GM13977 (cell line): ENCODE measurements at regions not wholly inside any gene's neighbourhood (a gene's known extent, or its start where the extent isn't known, plus 50 kb on each side); places are given as distances from the start of the nearest gene placed in this dataset.
"Not testable (repeated sequence)": the region's sequence is repeated elsewhere in the genome, so short reads cannot be mapped to it uniquely, and the experiment has no call there.

Experiments
- DNase-seq: peaks from one replicate; pipeline ENCODE4 v3.0.0; 2012; ENCODE audit warnings: low spot score
- CTCF ChIP-seq: IDR thresholded peaks from 2 replicates; pipeline ENCODE4 v1.5.1; 2012; ENCODE audit warnings: mild to moderate bottlenecking, control low read depth; ENCODE audit not compliant: insufficient read depth; ENCODE audit errors: extremely low read depth, missing control alignments
- in situ Hi-C: fragments of 300-500 bp; cut with MboI; formaldehyde crosslinking; loops from one replicate; pipeline ENCODE4 v1.12.0; 2022; ENCODE audit warnings: low sequenced_read_pairs, low pct_unique_long_range_greater_than_20kb, mixed read lengths, inconsistent platforms; ENCODE audit not compliant: unreplicated experiment

GRCh38 chr14:76289276-76289675 lies 86.7 kb upstream of the ESRRB start:
- DNase-seq: no peak
- no peak for TF ChIP-seq CTCF
- in situ Hi-C loops: no loop called here

GRCh38 chr14:76292561-76292960 lies 83.4 kb upstream of the ESRRB start:
- DNase-seq: no peak
- TF ChIP-seq CTCF: no peak
- in situ Hi-C loops: no loop called here

GRCh38 chr14:76293221-76293620 lies 82.7 kb upstream of the ESRRB start:
- in situ Hi-C loops: no loop called here
- TF ChIP-seq CTCF: no peak

GRCh38 chr14:76293923-76294322 lies 82.0 kb upstream of the ESRRB start:
- in situ Hi-C loops: no loop called here
- no peak for TF ChIP-seq CTCF

More at GRCh38 chr14:76293221-76293620, 82.7 kb upstream of the ESRRB start:
- no peak for DNase-seq

GRCh38 chr14:76294876-76295275 lies 81.1 kb upstream of the ESRRB start:
- in situ Hi-C loops: no loop called here
- DNase-seq: no peak
- no peak for TF ChIP-seq CTCF

More at GRCh38 chr14:76293923-76294322, 82.0 kb upstream of the ESRRB start:
- no peak for DNase-seq

GRCh38 chr14:76298896-76299295 lies 77.0 kb upstream of the ESRRB start:
- no peak for DNase-seq
- no peak for TF ChIP-seq CTCF
- in situ Hi-C loops: no loop called here

GRCh38 chr14:76303188-76303587 lies 72.7 kb upstream of the ESRRB start:
- DNase-seq, in situ Hi-C loops: not testable (repeated sequence)
